CD1c-positive myeloid dendritic cell (primary cell): ENCODE measurements at regions not wholly inside any gene's neighbourhood (a gene's known extent, or its start where the extent isn't known, plus 50 kb on each side); places are given as distances from the start of the nearest gene placed in this dataset.

Source experiments
- DNase-seq: peaks from one replicate; pipeline ENCODE4 v3.0.0-alpha.2; 2016; ENCODE audit errors: extremely low spot score

DNA sequence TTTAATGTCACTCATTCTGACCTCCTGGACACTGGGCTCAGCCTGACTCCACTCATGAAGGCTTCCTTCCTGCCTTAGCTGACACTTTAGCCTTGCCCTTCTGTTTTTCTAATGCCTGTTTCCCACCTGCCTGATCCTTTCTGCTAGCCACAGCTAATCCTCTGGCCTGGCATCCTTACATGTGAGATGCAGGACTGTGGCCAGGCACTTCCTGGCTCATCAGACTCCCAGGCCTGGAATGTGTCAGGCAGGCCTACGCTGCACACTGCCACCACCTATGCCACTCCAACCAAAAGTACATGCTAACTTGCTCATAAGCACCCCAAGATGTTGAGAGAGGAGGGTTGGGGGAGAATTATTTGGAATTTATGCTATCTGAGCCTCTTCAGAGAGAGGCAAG lies 138.8 kb upstream of the NALF2 start:
- no peak for DNase-seq

DNA sequence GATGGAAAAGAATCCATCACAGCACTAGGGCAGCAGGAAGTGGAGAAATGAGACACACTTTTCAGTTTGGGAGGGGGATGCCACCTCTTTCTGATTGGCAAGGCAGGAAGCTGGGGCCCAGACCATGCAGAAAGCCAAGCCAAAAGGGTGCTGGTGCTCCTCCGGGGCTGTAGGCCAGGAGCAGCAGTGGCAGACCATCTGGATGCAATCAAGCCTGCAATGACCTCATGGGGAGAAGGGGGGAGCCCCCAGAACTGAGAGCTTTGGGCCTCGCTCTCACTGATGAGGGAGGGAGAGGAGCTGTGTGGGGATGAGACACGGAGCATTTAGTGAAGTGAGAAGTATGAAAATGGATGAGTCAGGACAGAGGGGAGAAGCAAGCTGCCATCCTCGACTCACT lies 141.3 kb upstream of the NALF2 start:
- no peak for DNase-seq

DNA sequence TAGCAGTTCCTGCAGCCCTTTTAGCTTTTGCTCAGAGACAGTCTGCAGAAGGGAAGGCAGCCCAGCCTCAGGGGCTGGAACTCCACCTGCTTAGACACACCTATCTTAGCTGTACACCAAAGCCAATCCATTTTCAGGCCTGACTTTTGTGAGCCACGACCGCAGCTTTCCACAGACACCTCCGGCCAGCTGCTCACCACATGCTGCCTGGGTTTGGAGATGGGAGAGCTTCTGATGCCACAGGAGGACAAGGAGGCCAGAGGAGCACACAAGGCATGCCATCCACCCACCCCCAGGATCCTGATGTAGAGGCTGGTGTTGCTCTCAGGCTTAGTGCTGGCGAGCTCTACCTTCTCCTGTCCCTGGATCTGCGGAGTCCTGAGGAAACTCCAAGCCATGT lies 141.8 kb upstream of the NALF2 start:
- no peak for DNase-seq

DNA sequence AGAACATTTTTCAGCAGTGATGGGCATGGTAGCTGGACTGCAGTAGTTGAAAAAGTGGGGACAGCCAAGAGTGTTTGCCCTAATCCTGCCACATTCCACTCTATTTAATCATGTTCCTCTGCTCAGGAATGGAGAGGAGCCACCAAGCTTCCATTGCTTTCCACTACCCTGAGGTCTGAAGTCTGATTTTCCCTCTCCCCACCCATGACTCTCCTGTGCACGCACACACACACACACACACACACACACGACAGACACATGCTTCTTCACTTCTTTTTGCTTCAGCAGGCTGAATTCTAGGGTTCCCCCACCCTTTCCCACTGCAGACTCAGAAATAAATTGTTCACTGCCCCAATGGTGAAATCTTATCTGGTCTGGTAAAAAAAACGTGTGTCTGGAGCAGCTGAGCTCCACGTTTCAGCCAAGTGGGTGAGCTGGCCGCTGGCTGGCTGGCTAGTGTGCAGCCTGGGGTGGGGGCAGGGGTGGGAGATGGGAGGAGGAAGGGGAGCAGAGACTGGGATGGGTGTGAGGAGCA lies 142.7 kb upstream of the NALF2 start:
- DNase-seq = no peak

DNA sequence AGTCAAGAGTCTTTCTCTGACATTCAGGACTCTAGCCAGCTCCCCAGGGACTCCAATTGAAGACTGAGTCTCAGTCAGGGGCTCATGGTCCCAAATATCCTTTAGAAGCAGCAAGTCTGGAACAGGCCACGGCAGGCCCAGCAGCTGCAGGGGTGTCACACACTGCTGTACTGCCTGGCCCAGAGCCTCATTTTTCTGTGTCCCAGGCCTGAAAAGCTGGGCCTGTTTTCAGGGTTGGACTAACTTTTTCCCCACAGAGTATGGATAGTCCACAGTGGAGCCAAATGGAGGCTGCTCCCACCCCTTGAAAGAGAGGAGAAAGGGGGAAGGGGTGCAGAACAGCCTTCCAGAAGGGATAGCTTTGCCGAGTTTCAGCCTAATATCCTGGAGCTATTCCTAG lies 146.8 kb upstream of the NALF2 start:
- no peak for DNase-seq

DNA sequence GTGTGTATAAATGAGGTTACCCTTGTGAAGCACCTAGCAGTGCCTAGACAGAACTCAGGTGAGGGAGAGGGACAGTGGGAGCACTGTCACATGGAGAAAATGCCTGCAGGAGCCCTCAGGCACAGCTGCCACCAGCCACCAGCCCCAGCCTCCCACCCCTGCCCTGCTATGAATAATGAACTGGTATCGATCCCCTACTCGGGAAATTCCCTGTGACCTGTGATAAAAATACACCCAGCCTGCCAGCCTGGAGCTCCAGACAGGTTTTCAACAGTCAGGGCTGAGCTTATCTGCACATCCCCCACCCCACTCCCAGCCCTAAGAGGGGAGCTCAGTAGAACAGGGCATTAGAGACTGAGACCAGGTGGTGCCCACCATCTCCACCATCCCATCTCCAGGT lies 159.6 kb upstream of the PJA1 start:
- DNase-seq = no peak

DNA sequence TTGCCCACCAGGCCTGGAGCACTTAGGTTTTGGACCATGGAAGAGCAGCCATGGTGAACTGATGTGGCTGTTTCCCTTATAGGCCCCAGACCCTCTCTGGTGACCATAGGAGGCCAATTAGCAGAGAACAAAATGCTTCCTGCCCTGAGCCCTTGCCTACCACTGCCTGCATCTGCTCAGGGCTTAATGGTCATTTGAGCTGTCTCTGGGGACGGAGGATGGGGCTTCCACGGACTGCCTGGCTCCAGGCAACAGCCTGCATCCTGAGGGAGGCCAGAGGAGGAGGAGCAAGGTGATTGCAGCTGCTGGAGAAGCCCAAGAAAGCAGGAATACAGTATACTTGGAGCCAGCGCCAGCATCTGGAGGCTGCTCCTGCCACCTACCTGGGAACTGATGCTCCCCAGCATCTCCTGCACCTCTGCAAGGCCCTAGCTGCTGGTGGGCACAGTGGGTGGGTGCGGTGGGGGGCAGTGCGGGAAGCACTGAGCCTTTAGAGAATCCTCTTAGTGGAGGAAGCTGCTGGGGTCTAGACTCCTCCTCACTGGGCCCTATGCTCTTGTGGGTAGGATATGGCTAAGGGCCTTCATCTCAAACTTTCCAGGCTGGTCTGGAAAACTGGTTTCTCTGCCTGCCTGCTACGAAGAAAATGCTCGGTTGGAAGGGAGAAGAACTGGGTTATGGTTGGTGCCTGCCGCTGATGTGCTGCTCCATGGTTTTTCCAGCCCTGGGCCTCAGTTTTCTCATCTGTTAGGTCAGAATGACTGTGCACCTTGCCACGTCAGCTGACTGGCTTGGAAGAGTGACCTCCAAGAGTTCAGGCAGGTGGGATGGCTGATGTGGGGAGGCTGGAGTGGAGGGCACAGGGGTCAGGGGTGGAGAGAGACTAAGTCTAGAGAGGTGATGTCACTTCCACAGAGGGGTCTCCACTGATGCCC lies 158.8 kb upstream of the PJA1 start:
- no peak for DNase-seq

DNA sequence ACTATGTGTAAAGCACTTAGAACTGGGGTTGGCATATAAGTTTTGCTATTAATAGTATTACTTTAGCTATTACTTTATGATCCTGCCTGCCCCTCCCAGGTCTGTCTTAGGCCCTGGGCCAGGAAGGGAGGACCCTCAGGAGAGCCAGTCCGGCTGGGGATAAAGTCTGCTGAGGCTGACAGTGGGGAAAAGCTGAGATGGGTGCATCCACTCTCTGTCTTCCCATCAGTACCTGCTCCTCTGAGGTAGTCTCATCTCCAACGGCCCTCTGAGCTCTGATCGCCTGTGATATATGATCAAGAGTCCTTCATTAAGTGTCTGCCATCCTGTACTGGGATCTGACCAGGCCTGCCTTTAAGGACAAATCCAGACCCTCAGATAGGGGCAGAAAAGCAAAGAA lies 156.5 kb upstream of the PJA1 start:
- DNase-seq = no peak

DNA sequence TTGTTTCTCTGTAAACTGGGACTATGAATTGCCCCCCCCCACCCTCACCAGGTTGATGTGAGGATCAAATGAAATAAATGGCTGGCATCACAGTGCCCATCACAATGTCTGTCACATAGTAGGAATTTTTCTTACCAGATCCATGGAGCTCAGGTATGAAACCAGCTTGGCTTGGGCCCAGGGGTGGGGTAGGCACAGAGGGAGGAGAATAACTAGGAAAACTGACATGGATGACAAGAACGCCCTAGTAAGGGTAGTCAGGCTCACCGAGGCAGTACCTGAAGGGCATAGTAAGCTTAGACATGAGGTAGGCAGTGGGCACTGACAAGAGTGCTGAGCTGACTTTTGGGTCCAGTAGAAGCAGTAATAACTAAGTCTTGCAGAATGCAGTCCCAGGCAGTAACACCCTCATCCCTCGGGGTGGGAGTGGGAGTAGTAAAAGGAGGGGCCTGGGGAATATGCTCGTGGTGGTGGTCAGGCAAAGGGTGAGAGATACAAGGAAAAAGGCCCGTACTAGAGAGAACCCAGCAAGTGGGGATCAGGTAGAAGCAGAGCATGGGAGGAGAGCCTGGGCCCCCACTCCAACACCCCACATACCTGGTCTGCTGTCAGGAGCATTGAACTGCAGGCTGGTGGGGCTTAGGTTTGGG lies 155.9 kb upstream of the PJA1 start:
- DNase-seq = no peak

DNA sequence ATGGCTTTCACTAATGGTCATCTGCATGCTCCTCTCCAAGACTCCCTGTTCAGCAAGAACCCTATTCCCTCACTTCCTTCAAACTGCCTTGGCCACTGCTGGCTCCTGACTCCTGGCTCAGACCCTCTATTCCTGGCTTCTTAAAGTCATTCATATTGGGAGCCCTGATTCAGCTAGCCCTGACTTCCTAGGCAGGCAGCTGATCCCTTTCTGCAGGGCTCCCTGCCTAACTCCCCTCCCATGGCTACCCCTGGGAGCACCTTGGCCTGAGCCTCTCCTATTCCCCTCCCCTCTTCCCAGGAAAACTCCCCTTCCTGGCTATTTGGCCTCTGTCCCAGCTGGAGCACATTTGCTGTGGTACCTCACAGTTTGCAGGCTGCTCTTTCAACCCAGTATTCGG lies 154.9 kb upstream of the PJA1 start:
- DNase-seq = no peak

DNA sequence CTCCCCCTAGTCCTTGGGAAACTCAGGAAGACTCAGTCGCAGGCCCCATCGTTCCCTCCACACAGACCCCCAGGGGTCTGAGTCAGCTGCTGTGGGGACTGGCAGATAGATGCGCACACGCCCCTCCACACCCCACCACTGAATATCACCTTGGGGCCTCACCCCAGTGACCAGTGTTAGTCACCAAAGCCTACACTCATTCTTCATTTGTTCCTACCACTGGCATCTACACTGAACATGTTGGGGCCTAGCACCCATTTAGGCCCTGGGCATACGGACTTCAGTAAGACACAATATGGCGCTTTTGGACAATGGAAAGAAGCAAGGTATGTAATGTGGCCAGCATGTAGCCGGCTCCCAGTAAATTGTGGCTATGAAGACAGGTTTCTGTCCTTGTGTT lies 154.1 kb upstream of the PJA1 start:
- no peak for DNase-seq

DNA sequence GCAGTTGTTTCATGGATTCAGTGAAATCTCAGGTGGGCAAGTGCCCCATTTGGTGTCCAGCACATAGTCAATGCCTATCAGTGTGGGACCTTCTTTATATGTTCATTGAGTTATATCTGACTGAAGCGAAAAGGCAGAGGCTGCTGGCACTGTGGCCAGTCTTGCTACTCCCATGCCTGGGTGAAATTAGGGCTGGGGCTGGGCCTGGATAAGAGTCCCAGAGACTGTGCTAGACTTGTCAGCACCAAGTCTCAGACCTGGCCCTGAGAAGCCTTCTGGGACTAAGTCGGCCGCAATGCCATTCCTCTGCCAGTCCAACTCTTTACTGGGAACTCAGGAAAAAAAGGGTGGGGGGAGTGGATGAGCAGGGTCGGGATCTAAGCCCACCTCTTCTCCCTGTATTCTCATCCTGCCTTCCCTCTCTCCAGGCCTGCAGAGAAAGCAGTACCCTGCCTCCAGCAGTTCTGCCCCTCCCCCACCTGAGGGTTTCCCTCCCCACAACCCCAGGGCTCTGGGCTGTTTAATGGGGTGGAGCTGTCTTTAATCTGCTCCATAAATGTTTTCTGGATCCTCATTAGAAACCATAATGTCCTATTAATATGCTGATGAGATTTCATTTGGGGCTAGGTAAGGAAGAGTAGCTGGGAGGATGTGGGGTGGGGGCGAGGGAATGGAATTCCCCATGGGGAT lies 153.5 kb upstream of the PJA1 start:
- DNase-seq = no peak

DNA sequence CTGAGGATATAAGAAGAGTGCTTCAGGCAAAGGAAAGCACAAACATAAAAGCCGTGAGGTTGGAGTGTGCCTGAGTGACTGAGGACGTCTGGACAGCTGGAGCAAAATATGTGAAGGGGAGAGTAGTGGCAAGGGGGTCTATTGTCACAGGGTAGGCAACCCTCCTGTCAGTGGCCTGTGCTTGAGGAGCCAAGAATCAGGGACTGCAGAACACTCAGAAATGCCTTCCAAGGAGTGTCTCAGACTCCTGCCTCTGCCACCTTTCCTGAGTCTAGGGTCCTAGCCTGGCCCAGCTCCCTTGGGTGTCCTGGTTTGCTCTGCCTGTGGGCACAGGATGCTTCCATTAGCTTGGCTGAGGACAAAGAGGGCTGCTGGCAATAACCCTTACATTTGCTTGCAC lies 152.5 kb upstream of the PJA1 start:
- DNase-seq = no peak

DNA sequence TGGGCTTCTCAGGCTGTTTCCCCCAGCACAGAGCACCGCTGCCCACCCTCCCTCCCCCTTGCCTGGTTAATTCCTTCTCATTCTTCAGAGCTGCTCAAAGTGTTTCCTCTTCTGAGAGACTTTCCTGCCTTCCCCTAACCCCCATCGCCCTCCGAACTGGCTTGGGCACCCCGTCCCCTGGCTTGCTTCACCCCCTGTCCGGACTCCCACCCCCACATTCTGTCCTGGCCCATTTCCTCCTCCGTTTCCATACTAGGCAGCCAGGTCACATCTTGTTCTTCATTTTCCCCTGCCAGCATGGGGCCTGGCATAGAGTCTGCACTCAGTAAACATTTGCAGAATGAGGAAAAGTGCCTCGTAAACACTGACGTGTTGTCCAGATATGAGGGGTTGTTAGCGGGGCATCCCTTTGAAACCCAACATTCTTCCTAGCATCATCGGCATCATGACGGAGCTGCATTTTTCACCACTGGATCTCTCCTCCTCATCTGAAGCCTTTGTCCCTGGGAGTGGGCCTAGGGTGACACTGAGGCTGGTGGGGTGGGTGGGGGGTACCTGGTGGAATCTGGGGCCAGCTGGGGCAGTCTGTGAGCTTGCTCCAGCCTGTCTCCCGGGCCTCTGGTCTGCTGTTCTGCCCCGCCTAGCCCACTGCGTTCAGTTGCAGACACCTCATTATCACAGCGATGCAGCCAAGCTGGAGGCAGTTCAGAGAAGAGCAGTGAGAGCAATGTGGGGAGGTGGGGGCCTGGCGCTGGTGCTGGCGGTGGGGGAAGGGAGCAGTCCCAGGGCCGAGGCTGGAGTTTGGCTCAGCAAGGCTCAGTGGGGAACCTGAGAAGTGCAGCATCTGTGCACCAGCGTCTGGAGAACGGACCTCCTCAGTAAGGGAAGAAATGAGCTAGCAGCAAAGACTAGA lies 149.4 kb upstream of the PJA1 start:
- DNase-seq = no peak

DNA sequence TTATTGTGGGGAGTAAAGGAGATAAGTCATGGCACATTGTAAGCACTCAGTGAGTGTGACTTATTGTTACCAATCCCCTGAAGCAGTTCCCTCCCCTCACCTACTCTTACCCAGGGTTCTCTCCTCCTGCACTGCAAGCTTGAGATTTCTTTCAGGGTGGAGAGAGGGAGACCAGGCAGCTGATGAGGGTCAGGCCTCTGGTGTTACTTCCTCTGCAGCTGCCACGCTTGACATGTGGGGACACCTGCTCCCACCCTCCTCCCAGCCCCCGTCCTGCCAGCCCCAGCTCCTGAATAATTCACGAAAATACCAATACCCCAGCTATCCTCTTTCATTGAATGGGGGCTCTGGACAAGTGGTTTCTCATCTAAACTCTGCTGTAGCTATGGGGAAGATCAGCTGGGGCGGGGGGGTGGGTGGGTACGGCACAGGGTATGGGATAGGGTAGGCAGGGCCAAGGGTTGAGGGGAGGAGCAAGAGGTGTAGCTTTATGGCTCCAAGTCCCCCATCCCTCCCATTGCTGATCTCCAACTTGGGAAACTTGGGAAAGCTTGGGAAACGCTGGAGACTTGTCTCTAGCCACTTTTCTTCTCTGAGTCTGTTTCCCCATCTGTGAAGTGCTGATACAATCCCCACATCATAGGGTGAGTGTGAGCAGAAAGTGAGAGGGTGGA lies 148.5 kb upstream of the PJA1 start:
- no peak for DNase-seq

DNA sequence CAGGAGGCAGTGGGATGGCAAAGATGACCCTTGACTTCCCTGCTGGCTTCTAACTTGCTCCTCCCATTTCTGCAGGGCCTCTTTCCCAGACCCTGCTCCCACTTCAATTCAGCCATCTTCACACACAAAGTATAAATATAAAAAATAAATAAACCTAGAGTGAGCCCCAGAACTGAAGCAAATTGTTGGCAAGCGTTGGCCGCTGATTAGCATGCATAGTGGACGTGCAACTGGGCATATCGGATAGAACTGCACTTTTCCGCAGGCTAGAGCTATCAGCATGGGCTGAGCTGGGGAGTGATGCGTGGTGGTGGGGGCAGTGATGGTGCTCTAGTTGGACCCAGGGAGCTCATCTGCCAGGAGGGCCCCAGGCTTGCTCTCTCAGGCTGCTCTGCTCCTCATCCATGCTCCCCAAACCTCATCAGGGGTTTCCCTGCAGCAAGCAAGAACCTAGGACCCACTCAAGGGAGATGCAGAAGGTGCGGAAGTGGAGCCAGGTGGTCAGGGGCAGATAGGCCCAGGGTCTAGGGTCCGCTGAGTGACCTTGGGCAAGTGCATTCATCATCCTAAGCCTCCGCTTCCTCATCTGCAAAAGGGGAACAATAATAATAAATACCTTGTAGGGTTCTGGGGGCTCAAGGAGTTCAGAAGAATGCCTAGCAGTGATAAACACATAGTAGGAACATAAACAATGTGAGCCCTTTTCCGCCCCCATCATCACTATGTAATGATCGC lies 146.8 kb upstream of the PJA1 start:
- DNase-seq = no peak

DNA sequence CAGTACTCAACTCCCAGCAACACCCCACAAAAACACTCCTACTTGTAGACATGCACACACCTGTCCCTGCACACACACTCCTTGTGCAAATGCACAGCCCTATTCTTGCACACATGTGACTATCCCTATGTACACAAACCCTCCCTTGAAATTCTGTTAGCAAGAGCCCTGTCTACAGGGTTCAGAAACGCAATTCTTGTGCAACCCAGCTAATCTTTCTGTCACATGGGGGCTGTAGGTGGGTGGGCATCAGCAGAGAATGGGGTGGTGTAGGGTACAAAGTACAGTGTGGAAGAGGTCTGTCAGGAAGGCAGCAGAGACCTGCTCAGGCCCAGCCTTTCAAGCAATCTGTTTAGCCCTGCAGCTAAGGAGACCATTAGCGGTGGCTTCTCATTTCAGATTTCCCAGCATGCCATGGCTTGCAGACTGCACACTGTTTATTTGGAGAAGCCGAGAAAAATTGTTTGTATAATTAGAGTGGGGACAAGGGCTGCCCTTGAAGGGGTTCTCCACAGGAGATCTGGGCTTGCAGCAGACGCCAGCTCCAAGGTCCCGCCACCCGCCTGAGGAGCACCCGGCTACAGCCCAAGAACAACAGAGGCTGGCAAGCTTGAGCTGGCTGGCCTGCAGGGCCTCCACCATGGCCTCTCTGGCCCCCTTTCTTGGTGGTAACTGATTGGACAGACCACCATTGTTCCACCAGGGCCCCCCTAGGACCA lies 144.0 kb upstream of the PJA1 start:
- DNase-seq = no peak

DNA sequence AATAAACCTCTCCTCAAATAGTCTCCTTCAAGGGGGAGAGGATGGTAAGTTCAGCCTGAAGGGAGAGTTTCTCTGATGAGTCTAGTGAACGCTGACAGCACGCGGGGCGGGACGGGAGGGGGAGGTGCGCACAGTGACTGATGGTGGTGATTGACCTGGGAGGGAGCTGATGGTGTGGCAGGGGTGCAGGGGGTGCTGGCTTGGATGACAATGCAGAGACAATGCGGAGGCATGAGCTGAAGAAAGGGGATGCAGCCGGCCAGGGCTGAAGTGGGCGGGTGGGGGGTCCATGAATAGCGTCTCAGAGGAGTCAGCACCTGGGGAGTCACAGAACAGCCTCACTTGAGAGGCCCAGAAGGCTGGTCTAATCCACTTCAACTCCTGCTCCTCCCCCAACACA lies 142.5 kb upstream of the PJA1 start:
- DNase-seq = no peak

DNA sequence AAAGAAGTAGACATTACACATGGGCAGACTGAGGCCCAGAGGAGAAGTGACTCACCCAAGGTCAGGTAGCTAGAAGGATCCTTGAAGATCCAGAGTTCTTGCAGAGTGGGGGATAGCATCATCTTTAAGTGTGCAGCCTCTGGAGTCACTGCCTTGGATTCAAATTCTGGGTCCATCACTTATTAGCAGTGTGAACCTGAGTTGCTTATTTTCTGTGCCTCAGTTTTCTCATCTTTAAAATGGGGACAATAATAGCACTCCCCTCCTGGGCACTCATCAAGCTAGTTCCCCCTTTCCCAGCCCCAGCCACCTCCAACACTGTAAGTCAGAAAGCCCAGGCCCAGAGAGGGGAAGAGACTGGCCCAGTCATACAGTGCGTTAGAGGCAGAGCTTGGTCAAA lies 141.8 kb upstream of the PJA1 start:
- DNase-seq = no peak

DNA sequence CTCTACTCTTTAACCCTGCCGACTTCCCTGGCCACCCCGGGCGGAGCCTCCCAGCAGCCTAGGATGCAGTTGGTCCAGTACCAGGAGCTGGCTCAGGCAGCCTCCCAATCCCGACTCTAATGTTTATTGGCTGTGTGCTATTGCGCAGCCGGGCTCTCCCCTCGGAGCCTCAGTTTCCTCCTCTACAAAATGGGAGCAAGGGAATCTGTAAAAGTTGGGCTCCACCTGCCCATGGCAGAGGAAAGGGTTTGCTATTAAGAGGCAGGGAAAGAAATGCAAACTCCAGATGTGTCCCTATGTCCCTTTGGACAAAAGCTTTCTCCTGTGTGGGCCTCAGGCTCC lies 140.8 kb upstream of the PJA1 start:
- no peak for DNase-seq
